Vagina (tissue), 2 donors: ENCODE measurements at regions not wholly inside any gene's neighbourhood (a gene's known extent, or its start where the extent isn't known, plus 50 kb on each side); places are given as distances from the start of the nearest gene placed in this dataset.

ENCODE experiments used
- DNase-seq, 2 donors: peaks; one replicate each; pipeline ENCODE4 v3.0.0-alpha.2; 2017; ENCODE audit errors: extremely low spot score in 2 of 2
- H3K27ac ChIP-seq: fragments of 200-600 bp; sonication (generic); one replicate; pipeline ENCODE4 v1.5.1; 2019
- H3K27me3 ChIP-seq: fragments of 200-600 bp; sonication (generic); one replicate; pipeline ENCODE4 v1.5.1; 2019
- H3K36me3 ChIP-seq, 2 donors: fragments of 200-600 bp; sonication (generic); one replicate each; pipeline ENCODE4 v1.5.1; 2017 to 2019
- H3K4me1 ChIP-seq: fragments of 200-600 bp; sonication (generic); one replicate; pipeline ENCODE4 v1.5.1; 2019
- H3K4me3 ChIP-seq, 2 donors: fragments of 200-600 bp; sonication (generic); 1 replicate in 1 of 2; 2 replicates in 1 of 2; pipeline ENCODE4 v1.5.1; 2016 to 2019
- H3K9me3 ChIP-seq: fragments of 200-600 bp; sonication (generic); one replicate; pipeline ENCODE4 v1.5.1; 2019
- POLR2A ChIP-seq, 2 donors: fragments of 450-650 bp; IDR thresholded peaks; one replicate each; pipeline ENCODE4 v1.6.1; 2017; ENCODE audit warnings: antibody characterized with exemption in 2 of 2, mild to moderate bottlenecking in 2 of 2, moderate library complexity in 2 of 2
- POLR2AphosphoS5 ChIP-seq, 2 donors: sonication (generic); formaldehyde crosslinking; IDR thresholded peaks; one replicate each; pipeline ENCODE4 v1.9.0; 2017; ENCODE audit warnings: antibody characterized with exemption in 2 of 2, mild to moderate bottlenecking in 2 of 2, low read depth in 1 of 2; ENCODE audit not compliant: insufficient read depth in 1 of 2
- intact Hi-C: fragments of 100-400 bp; cut with DNase I; formaldehyde crosslinking; loops from one replicate; pipeline ENCODE4 v1.15.1; 2023
- TF ChIP-seq, protein P1 (sequence below), 3 experiments: fragments of 450-650 bp in 2 of 3; fragments of 200-600 bp in 1 of 3; sonication (generic) in 1 of 3; IDR thresholded peaks; one replicate each; pipeline ENCODE4 v1.5.1; 2017 to 2019; ENCODE audit warnings: antibody characterized with exemption in 3 of 3, mild to moderate bottlenecking in 2 of 3, moderate library complexity in 2 of 3

DNA sequence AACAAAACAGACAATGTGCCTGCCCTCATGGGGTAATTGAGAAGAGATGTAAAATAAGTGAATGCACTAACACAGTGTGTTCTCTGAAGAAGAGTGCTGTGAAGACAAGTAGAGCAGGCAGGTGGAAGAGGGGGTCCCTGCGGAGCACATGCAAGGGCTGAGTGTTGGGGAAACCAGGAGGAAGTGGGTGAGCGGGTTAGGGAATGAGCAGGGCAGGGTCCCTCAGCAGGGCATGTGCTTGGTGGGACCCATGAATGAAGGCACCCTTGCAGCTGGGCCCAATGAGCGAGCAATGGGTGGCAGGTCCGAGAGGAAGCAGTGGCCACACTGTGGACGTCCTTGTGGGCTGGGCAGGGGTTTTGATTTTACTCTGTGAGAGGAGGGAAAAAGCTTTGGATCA is 376.6 kb upstream of the COBL start:
- TF ChIP-seq POLR2A (IDR thresholded peaks at IDR 0.05) (no peak), POLR2AphosphoS5 (IDR thresholded peaks at IDR 0.05; ENCODE audit: insufficient read depth in 1 of 2, low read depth in 1 of 2) (no peak)
- TF ChIP-seq, protein P1, sequence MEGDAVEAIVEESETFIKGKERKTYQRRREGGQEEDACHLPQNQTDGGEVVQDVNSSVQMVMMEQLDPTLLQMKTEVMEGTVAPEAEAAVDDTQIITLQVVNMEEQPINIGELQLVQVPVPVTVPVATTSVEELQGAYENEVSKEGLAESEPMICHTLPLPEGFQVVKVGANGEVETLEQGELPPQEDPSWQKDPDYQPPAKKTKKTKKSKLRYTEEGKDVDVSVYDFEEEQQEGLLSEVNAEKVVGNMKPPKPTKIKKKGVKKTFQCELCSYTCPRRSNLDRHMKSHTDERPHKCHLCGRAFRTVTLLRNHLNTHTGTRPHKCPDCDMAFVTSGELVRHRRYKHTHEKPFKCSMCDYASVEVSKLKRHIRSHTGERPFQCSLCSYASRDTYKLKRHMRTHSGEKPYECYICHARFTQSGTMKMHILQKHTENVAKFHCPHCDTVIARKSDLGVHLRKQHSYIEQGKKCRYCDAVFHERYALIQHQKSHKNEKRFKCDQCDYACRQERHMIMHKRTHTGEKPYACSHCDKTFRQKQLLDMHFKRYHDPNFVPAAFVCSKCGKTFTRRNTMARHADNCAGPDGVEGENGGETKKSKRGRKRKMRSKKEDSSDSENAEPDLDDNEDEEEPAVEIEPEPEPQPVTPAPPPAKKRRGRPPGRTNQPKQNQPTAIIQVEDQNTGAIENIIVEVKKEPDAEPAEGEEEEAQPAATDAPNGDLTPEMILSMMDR (IDR thresholded peaks at IDR 0.05): no peak
- Histone ChIP-seq H3K27ac (no peak overlapping the region), H3K4me3 (no peak overlapping the region), H3K9me3 (peaks cover 4% of the 10 kb centered on the region), H3K27me3 (no peaks in the 10 kb centered on the region), H3K4me1 (no peaks in the 10 kb centered on the region), H3K36me3 (no peaks in the 10 kb centered on the region)
- DNase-seq: no peak
- intact Hi-C loops: no loop called here

DNA sequence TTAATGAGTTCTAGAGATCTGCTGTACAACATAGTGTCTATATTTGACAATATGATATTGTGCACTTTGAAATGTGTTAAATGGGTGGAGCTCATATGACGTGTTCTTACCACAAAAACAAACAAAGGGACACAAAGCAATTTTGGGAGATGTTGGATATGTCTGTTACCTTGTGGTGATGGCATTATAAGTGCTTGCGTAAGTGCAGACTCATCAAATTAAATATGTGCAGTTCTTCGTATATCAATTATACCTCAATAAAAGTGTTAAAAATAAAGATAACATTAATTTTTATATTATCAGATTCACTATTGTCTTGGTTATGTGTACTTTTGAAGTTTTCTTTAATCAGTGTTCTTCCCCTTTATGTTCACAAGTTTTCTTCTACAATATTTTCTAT is 372.9 kb upstream of the COBL start:
- DNase-seq: no peak
- peaks cover 4% of the 10 kb centered on the region for H3K9me3 ChIP-seq
- no peak for TF ChIP-seq POLR2A (IDR thresholded peaks at IDR 0.05)
- TF ChIP-seq, protein P1 (IDR thresholded peaks at IDR 0.05): no peak
- TF ChIP-seq POLR2AphosphoS5 (IDR thresholded peaks at IDR 0.05; ENCODE audit: insufficient read depth in 1 of 2, low read depth in 1 of 2): no peak
- intact Hi-C loops: no loop called here
- no peak overlapping the region for H3K4me3 ChIP-seq
- H3K27me3 ChIP-seq: no peaks in the 10 kb centered on the region
- no peaks in the 10 kb centered on the region for H3K36me3 ChIP-seq
- no peak overlapping the region for H3K27ac ChIP-seq
- H3K4me1 ChIP-seq: no peaks in the 10 kb centered on the region

DNA sequence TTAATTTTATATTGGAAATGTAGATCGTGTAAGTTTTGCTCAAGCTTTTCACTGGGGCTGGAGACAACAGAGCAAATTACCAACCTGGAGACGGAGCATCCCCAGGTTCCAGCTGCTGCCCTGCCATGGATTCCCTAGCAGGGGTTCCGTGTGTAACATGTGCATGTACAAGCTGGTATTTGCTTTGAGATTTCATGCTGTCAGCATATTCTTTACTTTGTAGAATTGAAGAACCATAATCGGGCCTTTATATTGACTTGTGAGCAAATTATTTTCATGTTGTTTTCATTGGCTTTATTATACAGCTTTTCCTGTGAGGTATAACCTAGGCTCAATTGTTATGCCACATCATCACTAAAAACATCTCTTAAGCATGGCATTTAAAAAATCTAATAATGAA is 369.2 kb upstream of the COBL start:
- Histone ChIP-seq H3K36me3 (no peaks in the 10 kb centered on the region), H3K4me1 (no peaks in the 10 kb centered on the region), H3K27me3 (no peaks in the 10 kb centered on the region), H3K9me3 (peaks cover 4% of the 10 kb centered on the region), H3K27ac (no peak overlapping the region), H3K4me3 (no peak overlapping the region)
- intact Hi-C loops: no loop called here
- TF ChIP-seq POLR2A (IDR thresholded peaks at IDR 0.05): no peak
- no peak for DNase-seq

DNA sequence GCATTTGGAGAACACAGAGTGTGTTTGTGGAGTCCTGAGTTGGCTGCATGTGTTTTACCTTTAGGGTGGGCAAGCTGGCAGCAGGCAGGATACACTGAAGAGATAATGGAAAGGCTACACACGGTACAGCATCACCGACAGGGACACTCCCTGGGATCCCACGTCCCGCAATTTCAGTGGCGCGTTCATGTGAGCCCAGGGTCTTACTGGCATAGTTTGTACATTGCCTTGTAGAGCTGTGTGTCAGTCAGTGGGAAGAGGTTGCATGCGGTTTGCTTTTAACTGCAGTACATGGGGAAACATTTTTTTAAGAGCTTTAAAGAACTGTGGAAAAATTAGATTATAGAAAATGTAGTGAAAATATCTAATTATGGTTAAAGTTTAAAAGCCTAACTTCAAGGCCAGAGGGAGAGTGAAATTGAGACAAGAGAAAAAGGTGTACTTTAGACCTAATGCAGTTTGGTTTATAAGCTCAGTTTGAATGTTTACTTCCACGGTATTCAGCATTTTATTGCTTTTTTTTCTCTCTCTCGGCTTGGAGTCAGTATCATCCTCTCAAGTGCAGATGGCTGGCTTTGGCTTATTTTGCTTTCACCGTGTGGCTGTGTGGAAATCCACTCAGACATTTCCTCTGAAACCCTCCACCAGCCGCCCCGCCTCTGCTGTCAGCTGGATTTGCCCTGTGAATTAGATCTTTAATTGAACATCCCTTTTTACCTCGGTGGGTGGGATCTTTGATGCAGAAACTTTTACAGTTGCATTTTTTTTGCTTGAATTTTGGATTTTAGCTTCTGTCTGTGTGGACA is 364.2 kb upstream of the COBL start:
- no peak for DNase-seq
- Histone ChIP-seq H3K27ac (no peak overlapping the region), H3K9me3 (no peaks in the 10 kb centered on the region), H3K4me1 (no peaks in the 10 kb centered on the region), H3K27me3 (no peaks in the 10 kb centered on the region), H3K4me3 (no peak overlapping the region), H3K36me3 (no peaks in the 10 kb centered on the region)
- intact Hi-C loops: no loop called here
- TF ChIP-seq POLR2A (IDR thresholded peaks at IDR 0.05) (no peak), POLR2AphosphoS5 (IDR thresholded peaks at IDR 0.05; ENCODE audit: insufficient read depth in 1 of 2, low read depth in 1 of 2) (no peak)
- TF ChIP-seq, protein P1 (IDR thresholded peaks at IDR 0.05): no peak

DNA sequence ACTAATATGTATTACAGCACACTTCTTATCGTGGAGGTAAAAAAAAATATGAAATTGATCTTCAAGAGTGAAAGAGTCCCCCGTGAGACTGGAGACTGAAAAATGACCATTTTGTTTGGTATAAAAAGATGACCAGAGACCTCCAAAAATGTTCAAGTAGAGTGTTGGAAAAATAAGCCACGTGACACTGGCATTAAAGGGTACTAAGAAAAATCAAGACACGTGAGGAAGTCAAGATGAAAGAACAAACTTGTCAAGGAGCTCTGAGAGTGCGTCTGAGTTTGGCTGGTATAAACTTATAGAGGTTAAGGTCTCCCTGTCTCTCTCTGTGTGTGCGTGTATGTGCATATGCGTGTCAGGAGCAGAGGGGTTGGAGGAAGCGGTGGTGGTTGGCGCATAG is 362.7 kb upstream of the COBL start:
- no peak for TF ChIP-seq POLR2A (IDR thresholded peaks at IDR 0.05)
- TF ChIP-seq POLR2AphosphoS5 (IDR thresholded peaks at IDR 0.05; ENCODE audit: insufficient read depth in 1 of 2, low read depth in 1 of 2): no peak
- TF ChIP-seq, protein P1 (IDR thresholded peaks at IDR 0.05): no peak
- DNase-seq: no peak
- H3K4me3 ChIP-seq: no peak overlapping the region
- H3K36me3 ChIP-seq: no peaks in the 10 kb centered on the region
- H3K27ac ChIP-seq: no peak overlapping the region
- no peaks in the 10 kb centered on the region for H3K4me1 ChIP-seq
- no peaks in the 10 kb centered on the region for H3K27me3 ChIP-seq
- H3K9me3 ChIP-seq: no peaks in the 10 kb centered on the region
- intact Hi-C loops: no loop called here
